HG02884 (cell line): ENCODE measurements at regions not wholly inside any gene's neighbourhood (a gene's known extent, or its start where the extent isn't known, plus 50 kb on each side); places are given as distances from the start of the nearest gene placed in this dataset.
"Not testable (repeated sequence)": the region's sequence is repeated elsewhere in the genome, so short reads cannot be mapped to it uniquely, and the experiment has no call there.

ENCODE experiments used
- ATAC-seq: cut with Tn5 transposase; IDR thresholded peaks from one replicate; pipeline ENCODE4 v1.9.1; 2021; ENCODE audit warnings: mild to moderate bottlenecking, moderate library complexity; ENCODE audit not compliant: unreplicated experiment

- ATAC-seq = no peak
Observed at GRCh38 chr5:155114655-155115054, 101.1 kb downstream of the KIF4B start.

- ATAC-seq = no peak
Observed at GRCh38 chr5:155116456-155117251, 103.1 kb downstream of the KIF4B start.

DNA sequence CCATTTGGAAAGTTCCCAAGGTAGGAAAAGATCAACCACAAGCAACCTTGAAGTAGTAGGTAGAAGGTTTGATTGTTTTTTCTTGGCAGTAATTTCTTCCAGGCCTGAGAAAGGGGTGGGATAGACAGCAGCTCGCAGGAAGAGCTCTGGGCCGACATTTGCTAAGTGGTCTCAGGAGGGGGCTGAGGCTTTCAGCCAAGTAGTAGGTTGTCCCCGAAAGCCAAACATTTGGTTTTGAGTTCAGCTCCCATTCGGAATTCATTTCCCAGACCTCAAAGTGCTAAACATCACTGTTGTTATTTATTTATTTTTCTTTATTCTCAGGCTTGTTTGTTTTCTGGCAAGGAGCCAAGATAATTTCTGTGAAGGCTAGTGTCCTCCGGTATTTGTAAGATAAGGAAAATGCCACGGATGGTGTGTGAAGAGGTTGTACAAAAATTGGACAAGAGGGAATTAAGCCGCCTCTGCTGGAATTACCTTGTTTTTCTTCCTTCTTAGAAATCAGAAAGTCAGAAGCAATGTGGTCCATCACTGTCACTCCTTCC lies 112.1 kb downstream of the KIF4B start:
- no peak for ATAC-seq

GRCh38 chr5:155126573-155126972 lies 113.0 kb downstream of the KIF4B start:
- ATAC-seq = no peak

DNA sequence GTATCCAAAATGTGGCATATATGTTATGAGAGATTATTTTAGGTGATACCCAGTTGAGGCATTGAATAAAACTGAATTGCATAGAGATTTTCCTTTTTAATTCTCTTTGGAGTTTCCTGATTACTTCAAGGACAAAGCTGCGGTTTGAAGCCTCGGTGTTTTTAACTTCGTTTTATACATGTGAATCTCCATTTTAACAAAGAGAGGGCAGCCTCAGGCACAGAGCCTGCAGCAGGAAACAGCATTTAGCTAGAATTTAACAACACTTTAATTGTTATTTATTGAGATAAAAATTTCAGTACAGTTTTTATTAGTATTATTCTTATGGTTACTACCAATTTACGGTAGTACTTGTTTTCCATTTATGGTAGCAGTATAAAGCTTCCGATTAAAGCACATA lies 114.0 kb downstream of the KIF4B start:
- ATAC-seq = no peak

GRCh38 chr5:155128786-155129512 lies 115.4 kb downstream of the KIF4B start:
- ATAC-seq = no peak

DNA sequence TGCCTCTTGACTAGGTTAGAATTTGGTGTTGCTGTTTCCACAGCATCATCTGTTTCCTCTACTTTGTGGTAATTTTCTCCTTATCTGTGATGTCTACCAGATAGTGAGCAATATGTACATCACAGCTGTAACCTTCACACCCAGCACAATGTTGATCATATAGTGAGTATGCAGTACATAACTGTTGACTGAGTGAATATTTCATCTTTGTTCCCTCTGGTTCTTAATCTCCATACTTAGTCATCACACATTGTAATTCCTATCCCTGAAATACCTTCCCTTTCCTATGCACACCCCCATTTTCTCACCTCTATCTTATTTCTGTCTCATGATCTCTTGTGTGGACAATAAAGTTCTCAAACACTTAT lies 115.9 kb downstream of the KIF4B start:
- ATAC-seq = no peak

DNA sequence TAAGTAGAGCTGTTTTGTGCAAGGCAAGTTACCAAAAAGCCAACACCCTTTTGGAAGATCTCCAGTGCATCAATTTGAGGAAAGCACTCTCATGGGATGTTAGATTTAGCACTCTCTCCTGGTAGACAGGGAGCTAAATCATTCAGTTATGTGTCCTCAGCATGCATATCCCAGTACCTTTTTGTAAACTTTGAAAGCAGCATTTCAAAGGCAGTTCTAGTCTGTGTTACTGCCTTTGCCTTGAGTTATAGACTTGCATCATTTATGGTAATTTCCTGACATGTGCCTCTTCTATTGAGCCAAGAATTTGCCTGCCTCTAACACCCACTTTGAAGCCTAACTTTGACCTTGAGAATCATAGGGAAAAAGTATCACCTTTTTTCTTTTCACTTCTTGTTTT lies 120.6 kb downstream of the KIF4B start:
- ATAC-seq = no peak

DNA sequence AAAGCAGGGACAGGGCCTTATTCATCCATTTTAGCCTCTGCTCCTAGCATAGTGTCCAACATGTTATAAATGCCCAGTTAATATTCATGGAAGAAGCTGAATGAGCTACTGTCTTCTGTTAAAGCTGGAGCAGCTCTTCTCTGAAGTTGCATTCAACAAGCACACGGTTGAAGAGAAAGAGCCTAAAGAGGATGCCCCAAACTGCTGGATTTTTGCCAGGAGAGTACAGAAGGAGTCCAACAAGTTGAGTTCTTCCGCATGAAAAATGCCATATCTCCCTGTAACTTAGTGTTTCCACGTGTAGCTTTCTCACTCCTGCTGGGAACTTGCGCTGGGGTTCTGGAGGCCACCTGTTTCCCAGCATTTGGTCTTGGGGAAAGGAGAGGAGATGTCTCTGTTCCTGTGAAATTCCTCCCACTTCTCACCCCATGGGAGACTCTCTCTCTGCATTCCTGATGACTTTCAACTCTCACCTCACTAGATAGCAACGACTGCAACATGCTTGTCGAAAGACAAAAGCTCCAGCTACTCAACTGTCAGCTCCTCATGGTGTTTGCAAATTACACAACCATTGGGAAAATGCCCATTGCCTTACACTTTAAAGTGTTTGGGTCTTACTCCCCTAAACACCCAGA lies 122.8 kb downstream of the KIF4B start:
- ATAC-seq = no peak

- ATAC-seq = no peak
Observed at GRCh38 chr5:155137683-155138082, 124.1 kb downstream of the KIF4B start.

GRCh38 chr5:155140646-155141045 lies 127.1 kb downstream of the KIF4B start:
- ATAC-seq = no peak

DNA sequence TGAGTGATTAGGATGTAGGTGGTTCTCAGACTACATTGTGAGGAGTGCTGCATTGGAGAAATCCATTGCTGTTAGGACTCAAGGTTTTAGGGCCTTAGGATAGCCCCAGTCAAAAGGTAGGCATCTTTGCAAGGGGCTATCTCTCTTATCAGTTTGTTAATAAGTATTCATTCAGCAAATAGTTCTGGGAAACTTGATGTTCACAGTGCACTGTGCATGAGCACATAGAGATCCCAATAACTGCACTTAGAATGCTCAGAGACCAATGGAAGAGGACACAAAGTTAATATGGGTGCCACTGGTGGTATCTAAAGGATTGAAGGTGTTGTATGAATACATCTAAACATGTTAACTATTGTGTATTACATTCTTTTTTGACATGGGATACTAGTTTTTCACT lies 131.4 kb downstream of the KIF4B start:
- ATAC-seq = no peak

GRCh38 chr5:155147222-155147621 lies 133.7 kb downstream of the KIF4B start:
- ATAC-seq = no peak

DNA sequence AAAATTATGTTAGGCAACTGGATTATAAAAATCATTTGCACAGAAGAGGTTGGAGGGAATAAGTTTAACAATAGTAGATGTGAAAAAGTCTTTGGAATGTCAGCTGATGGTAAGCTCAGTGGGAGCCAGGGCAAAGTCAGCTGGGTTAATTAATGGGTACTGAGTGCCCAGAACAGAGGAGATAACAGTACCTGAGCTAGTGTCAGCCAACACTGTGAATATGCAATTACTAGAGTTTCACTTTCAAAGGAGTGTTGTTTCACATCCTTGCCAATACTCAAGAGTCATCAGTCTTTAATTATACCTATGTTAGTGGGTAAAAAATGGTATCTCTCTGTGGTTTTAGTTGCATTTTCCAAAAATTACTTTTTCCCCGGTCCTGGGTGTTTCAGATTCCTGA lies 135.1 kb downstream of the KIF4B start:
- ATAC-seq = no peak

DNA sequence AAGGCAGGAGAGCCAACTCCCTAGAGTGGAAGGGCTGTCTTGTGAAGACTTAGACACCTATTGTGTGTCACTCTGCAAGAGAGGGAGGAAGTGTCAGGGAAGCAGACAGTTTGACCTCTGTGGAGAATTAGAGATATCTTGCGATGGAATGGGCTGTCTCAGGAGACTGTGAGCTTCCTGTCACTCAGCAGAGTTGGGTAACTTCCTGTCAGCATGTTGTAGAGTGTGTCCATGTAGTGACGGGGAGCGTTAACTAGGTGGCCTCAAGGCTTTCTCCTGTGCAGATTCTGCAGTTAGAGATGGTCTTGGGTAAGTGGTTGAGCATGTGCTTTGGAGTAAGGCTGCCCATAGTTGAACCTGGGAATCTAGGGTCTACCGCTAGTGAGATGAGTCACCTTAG lies 136.5 kb downstream of the KIF4B start:
- ATAC-seq = no peak

DNA sequence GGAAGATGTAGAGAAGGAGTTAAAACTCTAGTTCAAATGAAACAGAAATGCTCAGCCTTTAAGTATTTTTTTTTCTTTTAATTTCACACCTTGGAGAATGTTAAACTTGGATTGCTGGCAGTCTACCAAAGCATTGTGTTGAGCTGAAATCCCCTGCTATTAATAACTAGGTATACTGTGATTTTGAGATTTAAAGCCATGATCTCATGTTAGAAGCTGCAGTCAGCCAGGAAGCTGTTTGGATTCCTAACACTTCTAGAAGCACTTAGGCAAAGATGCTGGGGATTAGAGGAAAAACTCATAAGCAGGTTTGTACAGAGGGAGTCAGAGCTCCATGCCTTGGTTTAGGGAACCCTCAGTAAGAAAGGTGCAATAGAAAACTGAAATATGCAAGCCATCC lies 141.4 kb downstream of the KIF4B start:
- ATAC-seq = no peak

GRCh38 chr5:155163084-155163483 lies 149.5 kb downstream of the KIF4B start:
- ATAC-seq = not testable (repeated sequence)

DNA sequence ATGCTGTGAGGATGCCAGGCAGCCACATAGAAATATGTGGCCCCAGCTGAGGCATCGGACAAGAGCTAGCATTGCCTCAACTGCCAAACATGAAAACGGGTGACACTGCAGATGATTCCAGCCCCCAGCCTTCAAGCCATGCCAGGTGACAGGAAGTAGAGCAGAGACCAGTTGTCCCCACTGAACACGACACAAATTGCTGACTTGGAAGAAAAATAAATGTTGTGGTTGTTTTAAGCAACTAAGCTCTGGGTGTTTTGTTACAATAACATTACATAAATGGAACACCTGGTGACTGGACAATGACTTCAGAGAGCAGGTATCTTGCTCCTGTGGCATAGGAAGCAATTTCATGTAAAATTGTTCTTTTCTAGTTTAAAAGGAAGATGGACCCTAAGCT lies 154.2 kb downstream of the KIF4B start:
- ATAC-seq = no peak

DNA sequence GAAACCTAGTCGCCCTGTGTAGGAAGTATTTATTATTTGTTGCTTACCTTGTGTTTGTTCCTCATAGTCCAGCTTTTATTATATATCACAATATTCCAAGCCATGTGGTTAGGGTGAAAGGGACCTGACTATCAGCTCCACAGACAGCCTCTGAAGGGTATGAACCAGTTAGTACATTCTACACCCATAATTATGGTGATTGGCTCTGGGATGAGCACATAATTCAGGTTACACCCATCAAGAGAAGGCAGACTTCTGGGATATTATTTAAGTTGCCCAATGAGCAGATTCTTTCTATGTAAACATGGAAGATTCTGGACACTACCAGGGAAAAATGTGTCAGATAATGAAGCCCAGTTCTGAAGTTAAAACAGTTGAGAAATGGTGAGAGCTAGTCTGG lies 168.0 kb downstream of the KIF4B start:
- ATAC-seq = no peak

- ATAC-seq = no peak
Observed at GRCh38 chr5:155189476-155189875, 175.9 kb downstream of the KIF4B start.

DNA sequence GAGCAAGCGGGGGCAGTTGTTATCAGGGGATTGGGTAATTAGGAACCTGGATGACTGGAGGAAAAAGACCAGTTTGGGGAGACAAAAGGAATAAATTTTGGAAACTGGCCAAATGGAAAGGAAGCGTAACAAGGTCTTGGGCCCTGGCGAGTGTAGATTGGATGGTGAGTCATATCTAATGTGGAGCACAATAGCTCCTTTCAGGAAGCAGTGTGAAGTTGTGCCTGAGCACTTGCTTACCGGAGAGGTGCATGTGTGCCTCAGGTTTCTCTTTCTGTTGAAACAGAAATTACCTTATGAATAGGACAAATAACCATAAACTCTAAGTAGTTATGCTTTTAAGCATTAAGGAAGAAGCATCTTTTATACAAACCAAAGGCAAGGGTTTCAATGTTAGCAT lies 176.4 kb downstream of the KIF4B start:
- no peak for ATAC-seq

GRCh38 chr5:155193029-155193428 lies 179.5 kb downstream of the KIF4B start:
- ATAC-seq = no peak
